AG09309 (cell line): ENCODE measurements at regions not wholly inside any gene's neighbourhood (a gene's known extent, or its start where the extent isn't known, plus 50 kb on each side); places are given as distances from the start of the nearest gene placed in this dataset.

Experiments
- DNase-seq: peaks from one replicate; pipeline ENCODE4 v3.0.0-alpha.2; 2010; ENCODE audit warnings: low read depth
- H3K4me3 ChIP-seq: 2 replicates; pipeline ENCODE4 v1.5.1; 2011; ENCODE audit warnings: mild to moderate bottlenecking, low read depth, low read length, moderate library complexity; ENCODE audit not compliant: control insufficient read depth
- TF ChIP-seq, protein P1 (sequence below): IDR thresholded peaks from 2 replicates; pipeline ENCODE4 v1.5.1; 2011; ENCODE audit warnings: mild to moderate bottlenecking, low read depth, low read length, inconsistent platforms; ENCODE audit not compliant: insufficient read depth, control insufficient read depth; ENCODE audit errors: missing control alignments

DNA sequence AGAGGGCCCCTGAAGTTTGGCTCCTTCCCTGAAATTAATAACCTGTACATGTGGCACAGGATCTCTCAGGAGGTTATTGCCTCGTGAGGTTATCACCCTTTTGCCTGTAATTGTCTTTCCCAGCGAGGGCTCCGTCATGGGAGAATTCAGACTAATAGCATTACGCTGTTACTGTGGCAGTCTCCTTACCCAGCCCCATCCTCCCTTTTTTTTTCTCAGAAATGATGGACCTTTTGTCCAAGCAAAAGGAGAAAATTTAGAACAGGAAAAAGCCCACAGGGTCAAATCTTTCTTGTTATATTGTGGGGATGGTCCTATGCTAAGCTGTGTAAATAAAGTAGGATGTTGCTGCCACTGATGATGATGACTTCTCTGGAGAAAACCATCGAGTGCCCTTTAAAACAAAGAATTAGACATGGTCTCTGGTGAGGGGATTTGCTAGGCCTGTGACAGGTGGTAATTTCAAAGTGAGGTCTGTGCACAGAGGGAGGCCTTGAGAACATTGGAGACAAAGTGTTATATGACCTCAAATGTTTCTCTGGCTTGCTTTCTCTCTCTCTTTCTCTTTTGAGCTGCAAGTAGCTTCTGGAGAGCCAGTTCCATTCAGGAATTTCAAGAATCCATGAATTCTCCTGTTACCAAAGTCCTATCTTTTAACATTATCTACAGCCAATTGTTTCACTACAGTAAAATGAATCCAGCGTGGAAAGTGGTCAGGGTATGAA lies 357.2 kb downstream of the BMP4 start:
- no peak for DNase-seq
- TF ChIP-seq, protein P1, sequence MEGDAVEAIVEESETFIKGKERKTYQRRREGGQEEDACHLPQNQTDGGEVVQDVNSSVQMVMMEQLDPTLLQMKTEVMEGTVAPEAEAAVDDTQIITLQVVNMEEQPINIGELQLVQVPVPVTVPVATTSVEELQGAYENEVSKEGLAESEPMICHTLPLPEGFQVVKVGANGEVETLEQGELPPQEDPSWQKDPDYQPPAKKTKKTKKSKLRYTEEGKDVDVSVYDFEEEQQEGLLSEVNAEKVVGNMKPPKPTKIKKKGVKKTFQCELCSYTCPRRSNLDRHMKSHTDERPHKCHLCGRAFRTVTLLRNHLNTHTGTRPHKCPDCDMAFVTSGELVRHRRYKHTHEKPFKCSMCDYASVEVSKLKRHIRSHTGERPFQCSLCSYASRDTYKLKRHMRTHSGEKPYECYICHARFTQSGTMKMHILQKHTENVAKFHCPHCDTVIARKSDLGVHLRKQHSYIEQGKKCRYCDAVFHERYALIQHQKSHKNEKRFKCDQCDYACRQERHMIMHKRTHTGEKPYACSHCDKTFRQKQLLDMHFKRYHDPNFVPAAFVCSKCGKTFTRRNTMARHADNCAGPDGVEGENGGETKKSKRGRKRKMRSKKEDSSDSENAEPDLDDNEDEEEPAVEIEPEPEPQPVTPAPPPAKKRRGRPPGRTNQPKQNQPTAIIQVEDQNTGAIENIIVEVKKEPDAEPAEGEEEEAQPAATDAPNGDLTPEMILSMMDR = no peak
- H3K4me3 ChIP-seq = no peak overlapping the region

DNA sequence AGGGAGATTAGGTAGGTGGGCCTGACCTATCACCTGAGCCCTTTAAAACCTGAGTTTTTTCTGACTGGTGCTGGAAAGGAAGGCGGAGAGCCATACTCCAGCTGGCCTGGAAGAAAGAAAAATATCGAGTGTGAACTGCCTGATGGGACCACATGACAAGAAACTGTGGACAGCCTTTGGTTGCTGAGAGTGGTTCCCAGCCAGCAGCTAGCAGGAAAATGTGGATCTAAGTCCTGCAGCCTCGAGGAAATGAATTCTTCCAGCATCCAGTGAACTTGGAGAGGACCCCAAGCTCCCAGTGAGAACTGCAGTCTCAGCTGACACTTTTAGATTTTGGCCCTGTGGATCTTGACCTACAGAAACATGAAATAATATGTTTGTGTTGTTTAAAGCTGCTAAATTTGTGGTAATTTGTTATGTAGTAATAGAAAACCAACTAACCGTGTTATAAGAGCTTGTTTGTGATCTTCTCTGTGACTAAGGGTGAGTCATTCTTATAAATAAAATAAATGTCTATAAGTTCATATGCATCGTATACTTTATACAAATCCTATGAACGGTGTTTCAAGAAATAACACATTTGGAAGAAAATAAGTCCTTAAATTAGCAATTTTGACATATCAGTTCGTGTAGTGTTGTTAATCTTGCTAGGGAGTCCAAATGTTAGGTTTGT lies 359.6 kb downstream of the BMP4 start:
- DNase-seq = no peak
- no peak overlapping the region for H3K4me3 ChIP-seq
- TF ChIP-seq, protein P1 = no peak

DNA sequence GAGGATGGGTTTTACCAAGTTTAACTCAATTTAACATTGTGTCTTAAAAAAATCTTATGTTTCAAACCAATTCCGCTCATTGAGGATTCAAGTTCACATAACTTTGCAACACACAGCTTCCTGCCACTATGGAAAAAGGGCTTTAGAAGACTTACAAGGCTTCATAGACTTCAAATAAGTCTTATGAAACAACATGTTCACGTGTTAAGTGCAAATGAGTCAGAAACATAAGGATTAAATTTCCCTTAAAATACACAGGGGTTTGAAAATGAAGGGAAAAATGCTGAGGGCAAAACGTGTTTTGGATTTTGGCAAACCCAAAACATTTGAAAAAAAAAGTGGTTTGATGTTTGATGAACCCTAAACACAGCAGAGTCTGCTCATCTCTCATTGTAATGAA lies 364.8 kb downstream of the BMP4 start:
- H3K4me3 ChIP-seq = no peak overlapping the region
- DNase-seq = peak; percentile 4
- TF ChIP-seq, protein P1 = no peak

DNA sequence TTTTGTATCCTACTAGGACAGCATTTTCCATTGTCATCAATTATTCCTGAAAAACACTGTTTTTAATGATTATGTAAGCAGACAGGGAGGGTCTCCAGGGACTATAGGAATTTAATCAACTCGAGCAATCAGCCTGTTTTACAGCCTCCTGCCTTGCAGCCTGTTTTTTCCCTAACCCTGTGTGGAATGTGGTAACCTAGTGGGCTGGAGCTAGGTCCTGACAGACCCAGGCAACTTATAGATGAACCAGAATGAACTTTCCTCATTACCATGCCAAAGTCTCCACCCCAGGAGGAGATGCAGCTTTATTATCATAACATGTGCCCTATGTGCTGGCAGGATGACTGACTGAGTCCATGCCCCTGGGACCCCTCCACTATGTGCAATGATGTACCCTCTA lies 375.1 kb downstream of the BMP4 start:
- TF ChIP-seq, protein P1 = no peak
- DNase-seq = no peak
- H3K4me3 ChIP-seq = no peak overlapping the region

DNA sequence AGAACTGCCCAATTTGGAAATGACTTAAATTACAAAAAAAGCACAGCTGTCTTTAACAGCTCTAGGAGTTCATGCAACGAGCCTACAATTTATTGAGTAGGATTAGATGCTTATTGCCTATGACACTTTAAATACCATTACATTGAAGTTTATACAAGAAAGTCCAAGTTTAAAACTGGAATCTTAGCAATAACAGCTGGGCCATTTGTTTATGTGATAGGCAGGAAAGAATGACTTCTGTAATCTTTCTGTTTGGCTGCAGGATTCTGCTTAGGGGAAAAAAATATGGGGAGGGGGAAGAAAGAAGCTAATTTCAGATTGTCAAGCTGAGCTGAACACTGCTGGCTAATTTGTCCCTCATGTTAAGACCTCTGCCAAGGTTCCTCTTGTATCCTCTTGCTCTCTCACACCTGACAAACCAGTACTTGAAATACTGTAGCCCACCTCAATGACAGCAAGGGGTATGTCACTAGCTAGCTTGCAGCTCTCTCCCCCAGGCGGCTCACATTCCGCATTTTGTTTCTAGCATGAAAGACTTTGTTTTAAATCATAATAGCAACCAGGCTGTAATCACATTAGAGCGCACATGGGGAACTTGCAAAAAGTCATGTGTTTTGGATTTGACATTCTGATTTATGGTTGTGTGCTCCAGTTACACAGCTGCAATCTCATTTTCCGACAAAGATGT lies 384.8 kb downstream of the BMP4 start:
- H3K4me3 ChIP-seq = no peak overlapping the region
- TF ChIP-seq, protein P1 = no peak
- no peak for DNase-seq

DNA sequence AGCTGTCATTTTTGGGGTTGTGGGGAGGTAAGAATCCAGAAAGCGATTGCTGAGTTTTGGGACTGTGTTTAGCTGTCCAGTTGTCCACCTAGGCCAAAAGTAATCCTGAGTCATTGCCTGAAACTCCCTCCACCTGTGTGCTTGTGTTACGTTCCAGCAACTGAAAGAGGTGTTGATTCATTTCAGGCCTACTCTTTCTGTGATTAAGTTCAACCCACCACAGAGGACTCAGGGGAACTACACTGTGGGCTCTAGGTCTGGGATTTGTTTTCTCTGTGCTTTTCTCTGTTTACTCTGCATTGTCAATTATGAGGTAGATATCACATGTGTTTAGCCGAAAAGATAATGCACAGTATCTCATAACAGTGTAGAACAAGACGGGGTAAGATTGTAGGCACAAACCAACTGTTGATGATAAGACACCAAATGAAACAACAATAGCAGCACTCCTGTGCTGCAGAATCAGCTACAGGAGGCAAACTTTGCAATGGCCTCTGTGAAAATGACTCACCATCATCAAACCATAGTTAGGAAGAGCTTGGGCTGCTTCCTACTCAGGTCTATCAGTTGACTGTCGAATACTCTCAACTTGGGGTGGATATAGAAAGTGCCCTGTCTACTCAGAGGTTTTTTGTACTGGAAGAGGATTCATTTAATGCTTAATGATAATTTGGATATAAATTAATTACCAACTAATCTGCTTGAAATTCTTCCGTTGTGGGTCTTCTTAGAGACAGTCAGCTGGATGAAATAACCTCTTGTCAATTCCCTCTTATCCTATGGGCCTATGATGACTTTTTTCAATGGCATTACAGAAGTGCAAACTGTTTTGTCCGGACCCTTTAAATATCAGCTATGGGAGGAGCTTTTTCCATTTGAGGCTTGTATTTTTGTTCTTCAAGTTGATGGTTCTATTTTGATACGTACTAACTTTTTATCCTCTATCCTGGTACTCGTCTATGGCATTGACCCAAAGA lies 385.9 kb downstream of the BMP4 start:
- DNase-seq = no peak
- TF ChIP-seq, protein P1 = no peak
- H3K4me3 ChIP-seq = no peak overlapping the region
